Esophagus squamous epithelium (tissue), 5 donors: ENCODE measurements at regions not wholly inside any gene's neighbourhood (a gene's known extent, or its start where the extent isn't known, plus 50 kb on each side); places are given as distances from the start of the nearest gene placed in this dataset.

ENCODE experiments used
- DNase-seq: peaks from one replicate; lab custom pipeline; 2025; lab: John Stamatoyannopoulos, UW
- H3K27ac ChIP-seq, 4 donors: fragments of 200-600 bp; sonication (generic); one replicate each; pipeline ENCODE4 v1.5.1; 2016 to 2019; ENCODE audit warnings: mild to moderate bottlenecking in 1 of 4
- H3K27me3 ChIP-seq, 4 donors: fragments of 200-600 bp; sonication (generic); 1 replicate in 3 of 4; 2 replicates in 1 of 4; pipeline versions ENCODE4 v1.5.1 to v1.6.0; 2017 to 2021; ENCODE audit warnings: antibody characterized with exemption in 1 of 4
- H3K36me3 ChIP-seq, 3 donors: fragments of 200-600 bp; sonication (generic); one replicate each; pipeline ENCODE4 v1.5.1; 2016 to 2019
- H3K4me1 ChIP-seq, 3 donors: fragments of 200-600 bp; sonication (generic); one replicate each; pipeline ENCODE4 v1.5.1; 2017 to 2019
- H3K4me3 ChIP-seq, 4 donors: fragments of 200-600 bp; sonication (generic); 1 replicate in 3 of 4; 2 replicates in 1 of 4; pipeline ENCODE4 v1.5.1; 2016 to 2019; ENCODE audit warnings: mild to moderate bottlenecking in 2 of 4, moderate library complexity in 1 of 4
- H3K9me3 ChIP-seq, 3 donors: fragments of 200-600 bp; sonication (generic); one replicate each; pipeline ENCODE4 v1.5.1; 2016 to 2019
- POLR2A ChIP-seq, 4 donors: fragments of 450-650 bp; IDR thresholded peaks; one replicate each; pipeline ENCODE4 v1.6.1; 2017; ENCODE audit warnings: antibody characterized with exemption in 4 of 4, mild to moderate bottlenecking in 4 of 4, moderate library complexity in 3 of 4
- WGBS, 2 donors: methylation state at CpG; one replicate each; pipeline ENCODE4 v1.1.5; 2018; 5-methylcytosine and 5-hydroxymethylcytosine counted together
- intact Hi-C: fragments of 100-400 bp; cut with DNase I; formaldehyde crosslinking; loops from one replicate; pipeline ENCODE4 v1.15.0; 2022
- TF ChIP-seq, protein P1 (sequence below), 6 experiments: fragments of 450-650 bp in 4 of 6; fragments of 200-600 bp in 2 of 6; sonication (generic) in 2 of 6; IDR thresholded peaks; one replicate each; pipeline ENCODE4 v1.5.1; 2016 to 2019; ENCODE audit warnings: antibody characterized with exemption in 6 of 6, mild to moderate bottlenecking in 4 of 6, moderate library complexity in 4 of 6
- donor health status: DM: yes; HTN: yes; CAD: no.

- 74 to 89% methylated on average over 8 to 10 of the region's 11 CpGs for WGBS, 2 donors
- H3K36me3 ChIP-seq: no peaks in the 10 kb centered on the region
- no peak overlapping the region for H3K27ac ChIP-seq
- TF ChIP-seq, protein P1, sequence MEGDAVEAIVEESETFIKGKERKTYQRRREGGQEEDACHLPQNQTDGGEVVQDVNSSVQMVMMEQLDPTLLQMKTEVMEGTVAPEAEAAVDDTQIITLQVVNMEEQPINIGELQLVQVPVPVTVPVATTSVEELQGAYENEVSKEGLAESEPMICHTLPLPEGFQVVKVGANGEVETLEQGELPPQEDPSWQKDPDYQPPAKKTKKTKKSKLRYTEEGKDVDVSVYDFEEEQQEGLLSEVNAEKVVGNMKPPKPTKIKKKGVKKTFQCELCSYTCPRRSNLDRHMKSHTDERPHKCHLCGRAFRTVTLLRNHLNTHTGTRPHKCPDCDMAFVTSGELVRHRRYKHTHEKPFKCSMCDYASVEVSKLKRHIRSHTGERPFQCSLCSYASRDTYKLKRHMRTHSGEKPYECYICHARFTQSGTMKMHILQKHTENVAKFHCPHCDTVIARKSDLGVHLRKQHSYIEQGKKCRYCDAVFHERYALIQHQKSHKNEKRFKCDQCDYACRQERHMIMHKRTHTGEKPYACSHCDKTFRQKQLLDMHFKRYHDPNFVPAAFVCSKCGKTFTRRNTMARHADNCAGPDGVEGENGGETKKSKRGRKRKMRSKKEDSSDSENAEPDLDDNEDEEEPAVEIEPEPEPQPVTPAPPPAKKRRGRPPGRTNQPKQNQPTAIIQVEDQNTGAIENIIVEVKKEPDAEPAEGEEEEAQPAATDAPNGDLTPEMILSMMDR (IDR thresholded peaks at IDR 0.05): no peak
- no peak for TF ChIP-seq POLR2A (IDR thresholded peaks at IDR 0.05)
- DNase-seq: no peak
- no peaks in the 10 kb centered on the region for H3K27me3 ChIP-seq
- H3K4me1 ChIP-seq: peaks cover 0 to 11% (median 0%) of the 10 kb centered on the region in 3 donors
- no peak overlapping the region for H3K4me3 ChIP-seq
- no peaks in the 10 kb centered on the region for H3K9me3 ChIP-seq
- intact Hi-C loops: no loop called here
Measured at GRCh38 chr1:222040121-222040805, 298.4 kb upstream of the DUSP10 start.

- TF ChIP-seq, protein P1 (IDR thresholded peaks at IDR 0.05): no peak
- no peak for TF ChIP-seq POLR2A (IDR thresholded peaks at IDR 0.05)
- intact Hi-C loops: no loop called here
- Histone ChIP-seq H3K4me3 (no peak overlapping the region), H3K4me1 (peaks cover 0 to 8% (median 0%) of the 10 kb centered on the region in 3 donors), H3K27ac (no peak overlapping the region), H3K27me3 (no peaks in the 10 kb centered on the region), H3K36me3 (no peaks in the 10 kb centered on the region), H3K9me3 (no peaks in the 10 kb centered on the region)
- no peak for DNase-seq
- WGBS, 2 donors: 77 to 80% methylated on average over 2 to 3 of the region's 3 CpGs
Measured at GRCh38 chr1:222038971-222039370, 297.1 kb upstream of the DUSP10 start.

DNA sequence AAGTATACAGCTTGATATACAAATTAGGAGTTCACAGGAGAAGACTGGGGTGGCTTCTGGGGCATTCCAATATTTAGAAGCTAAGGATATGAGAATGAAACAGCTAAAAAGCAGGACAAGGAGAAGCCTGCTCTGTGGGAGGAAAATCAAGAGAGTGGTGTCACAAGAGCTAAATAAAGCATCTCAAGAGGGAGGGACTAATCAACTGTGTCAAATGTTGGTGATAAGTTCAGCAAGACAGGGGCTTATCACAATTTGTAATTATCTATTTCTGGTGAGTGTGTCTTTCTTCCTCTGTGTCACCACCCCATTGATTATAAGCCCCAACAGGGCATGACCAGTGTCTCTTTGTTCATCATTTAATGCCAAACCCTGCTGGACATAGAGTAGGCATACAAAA lies 295.8 kb upstream of the DUSP10 start:
- Histone ChIP-seq H3K36me3 (no peaks in the 10 kb centered on the region), H3K4me3 (no peak overlapping the region), H3K27ac (no peak overlapping the region), H3K4me1 (no peaks in the 10 kb centered on the region), H3K27me3 (no peaks in the 10 kb centered on the region), H3K9me3 (no peaks in the 10 kb centered on the region)
- no peak for DNase-seq
- intact Hi-C loops: no loop called here
- TF ChIP-seq, protein P1 (IDR thresholded peaks at IDR 0.05): no peak
- no peak for TF ChIP-seq POLR2A (IDR thresholded peaks at IDR 0.05)

DNA sequence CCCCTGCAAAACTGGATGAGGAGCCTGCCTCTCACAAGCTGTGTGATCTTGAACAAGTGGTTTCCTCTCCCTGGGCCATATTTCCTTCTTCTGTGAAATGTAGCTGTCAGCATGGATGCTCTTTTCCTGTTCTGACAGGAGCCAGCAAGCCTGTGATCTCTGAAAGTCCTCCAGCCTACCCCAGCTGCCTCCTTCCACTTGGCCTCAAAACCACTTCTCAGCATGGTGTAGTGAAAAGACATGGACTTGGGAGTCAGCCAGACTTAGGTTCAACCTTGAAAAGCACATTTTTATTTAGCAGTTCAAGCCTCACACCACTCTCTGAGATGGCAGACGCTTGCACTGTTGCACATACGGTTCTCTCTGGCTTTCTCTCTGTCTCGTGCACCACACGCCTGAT lies 292.9 kb upstream of the DUSP10 start:
- no peaks in the 10 kb centered on the region for H3K4me1 ChIP-seq
- H3K4me3 ChIP-seq: no peak overlapping the region
- no peaks in the 10 kb centered on the region for H3K27me3 ChIP-seq
- no peaks in the 10 kb centered on the region for H3K36me3 ChIP-seq
- no peaks in the 10 kb centered on the region for H3K9me3 ChIP-seq
- WGBS, 2 donors: 62 to 77% methylated on average over 4 of the region's 4 CpGs
- no peak for TF ChIP-seq POLR2A (IDR thresholded peaks at IDR 0.05)
- TF ChIP-seq, protein P1 (IDR thresholded peaks at IDR 0.05): no peak
- no peak overlapping the region for H3K27ac ChIP-seq
- DNase-seq: no peak
- intact Hi-C loops: no loop called here

GRCh38 chr1:222033450-222033849 lies 291.6 kb upstream of the DUSP10 start:
- no peak overlapping the region for H3K4me3 ChIP-seq
- H3K27me3 ChIP-seq: no peaks in the 10 kb centered on the region
- H3K4me1 ChIP-seq: no peaks in the 10 kb centered on the region
- H3K36me3 ChIP-seq: no peaks in the 10 kb centered on the region
- intact Hi-C loops: no loop called here
- TF ChIP-seq, protein P1 (IDR thresholded peaks at IDR 0.05): no peak
- no peak for TF ChIP-seq POLR2A (IDR thresholded peaks at IDR 0.05)
- H3K9me3 ChIP-seq: no peaks in the 10 kb centered on the region
- no peak for DNase-seq
- H3K27ac ChIP-seq: no peak overlapping the region
- 79 to 85% methylated on average over 3 of the region's 3 CpGs for WGBS, 2 donors
